GM10266 (cell line): ENCODE measurements at regions not wholly inside any gene's neighbourhood (a gene's known extent, or its start where the extent isn't known, plus 50 kb on each side); places are given as distances from the start of the nearest gene placed in this dataset.
"Not testable (repeated sequence)": the region's sequence is repeated elsewhere in the genome, so short reads cannot be mapped to it uniquely, and the experiment has no call there.

Experiments
- DNase-seq: peaks from one replicate; pipeline ENCODE4 v3.0.0; 2012; ENCODE audit errors: extremely low spot score
- CTCF ChIP-seq: IDR thresholded peaks from 2 replicates; pipeline ENCODE4 v1.5.1; 2012; ENCODE audit warnings: mild to moderate bottlenecking, low read depth; ENCODE audit not compliant: control insufficient read depth, insufficient read depth; ENCODE audit errors: missing control alignments

DNA sequence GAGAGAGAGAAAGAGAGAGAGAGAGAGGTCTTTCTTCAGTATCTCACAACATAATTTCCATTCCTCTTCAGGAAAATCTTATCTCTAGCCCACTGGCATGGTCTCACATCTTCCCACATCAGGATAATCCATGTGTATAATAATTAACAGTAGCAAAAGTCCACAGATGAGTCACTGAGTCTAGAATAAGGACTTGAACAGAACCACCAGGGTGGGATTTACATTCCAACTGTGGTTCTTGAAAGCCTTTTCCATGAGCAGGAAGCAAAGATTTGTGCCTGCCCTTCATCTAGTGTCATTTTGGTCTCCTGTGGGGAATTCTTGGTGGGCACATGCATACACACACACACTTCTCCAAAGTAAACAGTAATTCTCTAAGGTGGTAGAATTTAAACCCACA, 107.1 kb upstream of the TCF4 start:
- TF ChIP-seq CTCF, result no peak
- DNase-seq, result no peak

- no peak for DNase-seq
- TF ChIP-seq CTCF, result no peak
Measured at GRCh38 chr18:55694291-55694690, 106.3 kb upstream of the TCF4 start.

DNA sequence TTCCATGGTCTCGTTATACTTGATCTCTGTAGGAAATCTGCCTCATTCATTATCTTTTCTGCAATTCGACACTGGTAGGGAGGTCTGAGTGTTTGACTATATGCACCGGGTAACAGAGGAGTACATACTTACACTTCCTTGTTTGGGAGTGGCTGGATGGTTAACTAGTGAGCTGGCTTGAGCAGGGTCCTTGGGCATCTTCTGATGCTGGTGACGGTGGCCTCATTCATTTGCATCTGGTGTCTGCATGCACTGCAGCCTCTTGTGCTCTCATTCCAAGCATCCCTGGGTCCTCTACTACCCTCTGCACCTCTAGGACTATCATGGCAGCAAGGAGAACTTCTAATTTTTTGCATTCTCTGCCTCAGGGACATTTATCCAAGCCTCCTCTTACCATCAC, 100.0 kb upstream of the TCF4 start:
- DNase-seq, result no peak
- TF ChIP-seq CTCF, result no peak

DNA sequence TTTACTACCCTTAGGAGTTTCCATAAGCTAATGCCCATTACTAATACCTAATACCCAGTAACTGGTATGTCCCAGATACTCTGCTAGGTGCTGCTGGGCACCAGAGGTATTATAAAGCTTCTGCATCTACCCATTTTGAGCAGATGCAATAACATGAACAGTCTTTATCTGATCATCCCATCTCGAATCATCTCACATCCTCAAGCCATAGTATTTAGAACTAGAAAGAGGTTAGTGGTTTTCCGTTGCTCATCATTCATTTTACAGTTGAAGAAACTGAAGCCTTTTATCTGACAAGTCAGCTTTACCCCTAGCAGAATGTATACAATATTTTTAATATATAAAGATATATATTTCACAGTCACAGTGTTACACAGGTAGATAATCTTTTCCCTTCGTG, 99.1 kb upstream of the TCF4 start:
- no peak for DNase-seq
- no peak for TF ChIP-seq CTCF

- TF ChIP-seq CTCF, result no peak
- DNase-seq, result no peak
Measured at GRCh38 chr18:55685638-55686037, 97.6 kb upstream of the TCF4 start.

DNA sequence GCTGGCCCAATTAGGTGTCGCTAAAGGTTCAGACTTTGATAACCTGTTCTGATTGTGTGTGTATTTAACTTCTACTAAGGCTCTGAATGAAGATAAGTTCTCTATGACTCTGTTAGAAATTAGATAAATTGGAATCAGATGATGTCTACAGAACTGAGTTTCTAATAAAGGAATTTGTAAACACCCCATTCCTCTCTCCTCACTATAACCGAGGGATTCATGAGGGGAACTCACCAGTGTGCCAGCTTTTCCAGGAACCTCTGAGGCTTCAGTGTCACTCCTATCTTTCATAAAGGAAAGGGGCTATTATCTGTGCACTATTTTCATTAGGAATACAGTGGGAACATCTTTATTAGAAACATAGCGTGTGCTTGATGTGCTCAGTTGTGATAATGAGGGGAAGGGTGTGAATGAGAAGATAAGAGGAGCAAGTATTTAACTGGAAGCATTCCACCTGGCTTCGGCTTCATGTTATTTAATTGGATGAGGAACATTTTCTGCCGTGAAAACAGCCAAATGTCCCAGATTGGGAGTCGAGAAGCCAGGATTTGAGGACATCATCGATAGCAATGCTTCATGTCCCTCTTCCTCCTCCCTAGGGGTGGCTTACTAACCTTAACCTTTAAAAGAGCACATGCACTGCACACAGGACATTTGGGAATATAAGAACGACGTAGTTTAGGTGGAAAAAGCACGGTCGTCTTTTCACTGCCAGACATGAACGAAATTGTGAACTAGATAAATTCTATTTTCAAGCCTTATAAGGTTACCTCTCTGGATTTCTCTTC, 84.8 kb upstream of the TCF4 start:
- TF ChIP-seq CTCF, result no peak
- DNase-seq, result no peak

DNA sequence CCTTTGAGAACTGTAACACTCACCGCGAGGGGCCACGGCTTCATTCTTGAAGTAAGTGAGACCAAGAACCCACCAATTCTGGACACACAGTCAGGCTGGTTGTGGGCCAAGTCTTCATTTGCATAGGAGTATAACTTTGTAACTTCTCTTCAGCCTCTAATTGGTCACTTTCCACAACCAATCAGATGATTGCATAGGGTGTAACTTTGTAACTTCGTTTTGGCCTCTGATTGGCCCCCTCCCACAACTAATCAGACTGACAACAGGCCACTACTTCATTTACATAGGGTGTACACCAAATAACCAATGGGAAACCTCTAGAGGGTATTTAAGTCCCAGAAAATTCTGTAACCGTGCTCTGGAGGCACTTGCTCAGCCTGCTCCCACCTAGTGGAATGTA, 77.5 kb upstream of the TCF4 start:
- no peak for TF ChIP-seq CTCF
- DNase-seq, result no peak

DNA sequence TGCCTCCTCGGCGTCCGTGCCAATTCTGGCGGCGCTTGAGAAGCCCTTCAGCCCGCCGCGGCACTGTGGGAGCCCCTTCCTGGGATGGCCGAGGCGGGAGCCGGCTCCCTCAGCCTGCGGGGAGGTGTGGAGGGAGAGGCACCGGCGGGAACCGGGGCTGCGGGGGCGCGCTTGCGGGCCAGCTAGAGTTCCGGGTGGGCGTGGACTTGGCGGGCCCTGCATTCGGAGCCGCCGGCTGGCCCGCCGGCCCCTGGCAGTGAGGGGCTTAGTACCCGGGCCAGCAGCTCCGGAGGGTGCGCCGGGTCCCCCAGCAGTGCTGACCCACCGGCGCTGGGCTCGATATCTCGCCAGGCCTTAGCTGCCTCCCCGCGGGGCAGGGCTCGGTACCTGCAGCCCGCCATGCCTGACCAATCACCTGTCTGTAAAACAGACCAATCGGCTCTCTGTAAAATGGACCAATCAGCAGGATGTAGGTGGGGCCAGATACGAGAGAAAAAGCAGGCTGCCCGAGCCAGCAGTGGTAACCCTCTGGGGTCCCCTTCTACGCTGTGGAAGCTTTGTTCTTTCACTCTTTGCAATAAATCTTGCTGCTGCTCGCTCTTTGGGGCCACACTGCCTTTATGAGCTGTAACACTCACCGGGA, 76.9 kb upstream of the TCF4 start:
- not testable (repeated sequence) for DNase-seq
